ENCODE measurements at regions not wholly inside any gene's neighbourhood (a gene's known extent, or its start where the extent isn't known, plus 50 kb on each side); places are given as distances from the start of the nearest gene placed in this dataset.

DNA sequence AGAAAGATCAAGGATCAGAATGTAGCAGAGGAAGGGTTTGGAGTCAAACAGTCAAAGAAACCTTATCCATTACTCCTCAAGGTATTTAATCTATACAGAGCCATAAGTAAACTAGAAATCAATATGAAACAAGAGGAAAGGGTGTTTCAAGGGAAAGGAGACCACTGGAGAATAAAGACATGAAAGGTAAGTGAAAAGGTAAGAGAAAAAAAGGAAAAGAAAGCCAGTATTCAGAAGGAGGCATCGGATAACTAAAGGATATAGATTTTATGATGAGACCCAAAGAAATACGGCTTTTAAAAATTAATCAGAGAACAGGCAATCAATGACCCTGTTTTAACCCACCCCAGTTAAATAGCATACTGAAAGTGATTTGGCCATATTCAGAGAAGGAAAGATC lies 438.7 kb upstream of the MIR17HG start:
- no peaks in the 10 kb centered on the region for H3K36me3 ChIP-seq (ENCODE audit: control insufficient read depth in 3 of 3, insufficient read depth in 2 of 3, low read depth in 1 of 3, low read length in 3 of 3)
- H3K27ac ChIP-seq (ENCODE audit: low read depth in 1 of 3, low read length in 2 of 3), result no peak overlapping the region
- no peaks in the 10 kb centered on the region for H3K4me1 ChIP-seq (ENCODE audit: control insufficient read depth in 3 of 3, insufficient read depth in 2 of 3, low read depth in 1 of 3, low read length in 2 of 3)
- H3K4me3 ChIP-seq (ENCODE audit: low read depth in 1 of 3, low read length in 3 of 3), result no peak overlapping the region
- 47 to 78% (median 68%) methylated on average over 2 of the region's 2 CpGs for WGBS, 3 donors
- no peak for DNase-seq
- peaks cover 0 to 8% of the 10 kb centered on the region in 2 donors for H3K9me3 ChIP-seq (ENCODE audit: control insufficient read depth in 2 of 2, insufficient read depth in 1 of 2, low read depth in 1 of 2, low read length in 1 of 2)
- no peak for FAIRE-seq
- H3K27me3 ChIP-seq (ENCODE audit: control insufficient read depth in 3 of 3, insufficient read depth in 3 of 3, low read length in 3 of 3), result no peaks in the 10 kb centered on the region

DNA sequence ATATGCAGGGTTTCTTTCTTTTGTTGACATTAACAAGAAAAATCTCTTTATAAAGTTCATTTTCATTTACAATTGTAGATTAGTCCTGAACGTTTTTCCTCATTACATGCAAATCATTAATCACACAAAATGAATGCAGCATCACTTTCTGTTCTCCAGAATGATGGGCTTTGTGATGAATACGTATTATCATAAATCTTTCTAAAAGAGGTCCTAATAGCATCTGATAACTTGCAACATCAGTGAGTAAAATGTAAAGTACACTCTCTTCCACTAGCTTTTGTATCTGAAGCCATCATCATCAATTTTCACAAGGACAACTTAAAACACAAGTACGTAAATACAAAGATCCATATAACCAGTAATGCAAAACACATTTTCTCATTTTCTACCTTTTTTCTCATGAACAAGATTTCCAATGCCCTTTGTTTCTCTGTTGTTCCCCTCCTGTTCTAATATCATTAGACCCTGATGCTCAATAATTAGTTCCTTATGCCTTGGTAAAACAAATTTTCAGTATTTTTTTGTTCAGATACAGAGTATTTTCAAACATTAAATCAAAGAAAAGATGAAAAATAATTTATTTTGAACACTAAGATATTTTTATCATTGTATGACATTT lies 437.4 kb upstream of the MIR17HG start:
- Histone ChIP-seq H3K36me3 (ENCODE audit: control insufficient read depth in 3 of 3, insufficient read depth in 2 of 3, low read depth in 1 of 3, low read length in 3 of 3) (no peaks in the 10 kb centered on the region), H3K4me3 (ENCODE audit: low read depth in 1 of 3, low read length in 3 of 3) (no peak overlapping the region), H3K27ac (ENCODE audit: low read depth in 1 of 3, low read length in 2 of 3) (no peak overlapping the region), H3K27me3 (ENCODE audit: control insufficient read depth in 3 of 3, insufficient read depth in 3 of 3, low read length in 3 of 3) (no peaks in the 10 kb centered on the region), H3K4me1 (ENCODE audit: control insufficient read depth in 3 of 3, insufficient read depth in 2 of 3, low read depth in 1 of 3, low read length in 2 of 3) (no peaks in the 10 kb centered on the region), H3K9me3 (ENCODE audit: control insufficient read depth in 2 of 2, insufficient read depth in 1 of 2, low read depth in 1 of 2, low read length in 1 of 2) (peaks cover 0 to 8% of the 10 kb centered on the region in 2 donors)
- no peak for DNase-seq
- WGBS, 3 donors, result 54 to 64% (median 59%) methylated on average over 3 of the region's 3 CpGs
- FAIRE-seq, result no peak

DNA sequence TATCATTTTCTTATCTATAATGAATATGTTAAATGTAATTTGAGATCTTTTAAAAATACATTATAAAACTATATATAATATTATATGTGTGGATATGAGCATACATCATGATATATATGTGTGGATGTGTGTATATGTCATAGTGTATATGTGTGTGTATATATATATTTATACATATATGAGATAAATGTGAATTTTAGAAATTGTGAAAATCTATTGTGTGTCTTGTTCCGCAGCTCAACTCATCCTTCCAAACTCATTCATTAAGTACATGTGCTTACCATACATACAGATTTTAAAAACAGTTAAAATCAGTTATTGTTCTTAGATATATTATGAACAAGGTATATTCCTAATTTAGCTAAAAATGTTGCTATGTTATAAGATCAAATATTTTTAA lies 435.2 kb upstream of the MIR17HG start:
- H3K27me3 ChIP-seq (ENCODE audit: control insufficient read depth in 3 of 3, insufficient read depth in 3 of 3, low read length in 3 of 3), result no peaks in the 10 kb centered on the region
- H3K9me3 ChIP-seq (ENCODE audit: control insufficient read depth in 2 of 2, insufficient read depth in 1 of 2, low read depth in 1 of 2, low read length in 1 of 2), result peaks cover 0 to 4% of the 10 kb centered on the region in 2 donors
- FAIRE-seq (peak; percentile 53), DNase-seq (no peak)
- H3K36me3 ChIP-seq (ENCODE audit: control insufficient read depth in 3 of 3, insufficient read depth in 2 of 3, low read depth in 1 of 3, low read length in 3 of 3), result no peaks in the 10 kb centered on the region
- no peaks in the 10 kb centered on the region for H3K4me1 ChIP-seq (ENCODE audit: control insufficient read depth in 3 of 3, insufficient read depth in 2 of 3, low read depth in 1 of 3, low read length in 2 of 3)
- H3K27ac ChIP-seq (ENCODE audit: low read depth in 1 of 3, low read length in 2 of 3), result no peak overlapping the region
- H3K4me3 ChIP-seq (ENCODE audit: low read depth in 1 of 3, low read length in 3 of 3), result no peak overlapping the region
- WGBS, 3 donors, result 91 to 97% (median 96%) methylated on average over 1 of the region's 1 CpG

DNA sequence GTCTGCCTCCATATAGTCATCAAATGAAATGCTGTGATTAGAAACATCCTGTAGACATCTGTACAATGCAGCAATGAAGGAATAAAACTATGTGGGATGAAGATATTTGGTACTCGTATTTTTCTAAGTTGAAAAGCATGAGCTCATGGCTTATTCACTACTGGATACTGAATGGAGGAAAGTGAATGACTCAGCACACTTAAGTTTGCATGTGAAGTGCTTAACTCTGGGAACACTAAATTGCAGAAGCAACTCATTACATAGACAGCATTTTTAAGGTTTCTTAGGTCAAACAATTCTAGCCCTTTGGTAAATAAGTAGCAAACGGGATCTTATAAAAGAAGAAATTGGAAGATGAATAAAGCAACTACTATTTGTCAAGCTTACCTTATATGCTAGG lies 429.0 kb upstream of the MIR17HG start:
- no peak for FAIRE-seq
- H3K27me3 ChIP-seq (ENCODE audit: control insufficient read depth in 3 of 3, insufficient read depth in 3 of 3, low read length in 3 of 3), result no peaks in the 10 kb centered on the region
- 54 to 74% (median 55%) methylated on average over 2 of the region's 2 CpGs for WGBS, 3 donors
- no peaks in the 10 kb centered on the region for H3K4me1 ChIP-seq (ENCODE audit: control insufficient read depth in 3 of 3, insufficient read depth in 2 of 3, low read depth in 1 of 3, low read length in 2 of 3)
- no peak for DNase-seq
- no peaks in the 10 kb centered on the region for H3K36me3 ChIP-seq (ENCODE audit: control insufficient read depth in 3 of 3, insufficient read depth in 2 of 3, low read depth in 1 of 3, low read length in 3 of 3)
- no peak overlapping the region for H3K27ac ChIP-seq (ENCODE audit: low read depth in 1 of 3, low read length in 2 of 3)
- H3K4me3 ChIP-seq (ENCODE audit: low read depth in 1 of 3, low read length in 3 of 3), result no peak overlapping the region
- no peaks in the 10 kb centered on the region for H3K9me3 ChIP-seq (ENCODE audit: control insufficient read depth in 2 of 2, insufficient read depth in 1 of 2, low read depth in 1 of 2, low read length in 1 of 2)

DNA sequence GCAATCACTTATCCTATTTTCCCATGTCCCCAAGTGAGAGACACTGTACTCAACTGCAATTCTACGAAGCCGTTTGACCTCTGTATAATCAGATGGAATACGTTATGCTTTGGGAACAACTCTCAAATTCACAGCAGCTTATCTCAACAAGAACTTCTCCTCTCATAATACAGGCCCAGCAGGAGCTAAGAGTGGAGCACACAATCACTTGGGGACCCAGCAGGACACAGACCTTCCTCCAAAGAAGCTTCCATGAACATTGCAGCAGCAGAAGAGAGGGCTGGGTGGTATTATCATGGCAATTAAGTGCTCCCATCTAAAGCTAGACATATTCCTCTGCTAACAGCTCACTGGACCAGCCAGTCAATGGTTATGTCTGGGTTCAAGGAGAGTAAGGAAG lies 428.3 kb upstream of the MIR17HG start:
- FAIRE-seq (no peak), DNase-seq (no peak)
- no peaks in the 10 kb centered on the region for H3K27me3 ChIP-seq (ENCODE audit: control insufficient read depth in 3 of 3, insufficient read depth in 3 of 3, low read length in 3 of 3)
- H3K27ac ChIP-seq (ENCODE audit: low read depth in 1 of 3, low read length in 2 of 3), result no peak overlapping the region
- WGBS, 3 donors, result 77 to 84% (median 77%) methylated on average over 3 of the region's 3 CpGs
- H3K9me3 ChIP-seq (ENCODE audit: control insufficient read depth in 2 of 2, insufficient read depth in 1 of 2, low read depth in 1 of 2, low read length in 1 of 2), result no peaks in the 10 kb centered on the region
- H3K4me3 ChIP-seq (ENCODE audit: low read depth in 1 of 3, low read length in 3 of 3), result no peak overlapping the region
- no peaks in the 10 kb centered on the region for H3K36me3 ChIP-seq (ENCODE audit: control insufficient read depth in 3 of 3, insufficient read depth in 2 of 3, low read depth in 1 of 3, low read length in 3 of 3)
- H3K4me1 ChIP-seq (ENCODE audit: control insufficient read depth in 3 of 3, insufficient read depth in 2 of 3, low read depth in 1 of 3, low read length in 2 of 3), result no peaks in the 10 kb centered on the region

DNA sequence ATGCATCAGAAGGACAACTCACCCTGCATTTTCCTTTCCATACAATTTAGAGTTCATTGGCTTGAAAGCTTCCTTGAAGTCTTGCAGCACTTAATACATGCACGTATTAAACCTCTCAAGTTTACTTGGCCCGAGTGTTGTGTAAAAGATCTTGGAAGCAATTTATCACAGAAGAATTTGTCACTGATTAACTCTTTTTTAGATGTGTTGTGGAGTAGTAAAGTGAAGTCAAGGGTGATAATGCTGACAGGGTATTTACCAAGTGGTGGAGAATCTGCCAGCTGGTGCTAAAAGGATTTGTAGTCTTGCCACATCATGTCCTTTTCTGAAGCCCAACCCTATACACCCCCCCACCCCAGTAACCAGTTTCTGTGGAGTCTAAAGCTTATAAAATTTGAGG lies 421.0 kb upstream of the MIR17HG start:
- peak in 1 of 2 donors; percentile 38 for DNase-seq
- WGBS, 3 donors, result 8 to 28% (median 13%) methylated on average over 2 of the region's 2 CpGs
- no peak overlapping the region for H3K4me3 ChIP-seq (ENCODE audit: low read depth in 1 of 3, low read length in 3 of 3)
- no peaks in the 10 kb centered on the region for H3K4me1 ChIP-seq (ENCODE audit: control insufficient read depth in 3 of 3, insufficient read depth in 2 of 3, low read depth in 1 of 3, low read length in 2 of 3)
- no peaks in the 10 kb centered on the region for H3K36me3 ChIP-seq (ENCODE audit: control insufficient read depth in 3 of 3, insufficient read depth in 2 of 3, low read depth in 1 of 3, low read length in 3 of 3)
- H3K9me3 ChIP-seq (ENCODE audit: control insufficient read depth in 2 of 2, insufficient read depth in 1 of 2, low read depth in 1 of 2, low read length in 1 of 2), result no peaks in the 10 kb centered on the region
- no peak overlapping the region for H3K27ac ChIP-seq (ENCODE audit: low read depth in 1 of 3, low read length in 2 of 3)
- FAIRE-seq, result no peak
- no peaks in the 10 kb centered on the region for H3K27me3 ChIP-seq (ENCODE audit: control insufficient read depth in 3 of 3, insufficient read depth in 3 of 3, low read length in 3 of 3)

DNA sequence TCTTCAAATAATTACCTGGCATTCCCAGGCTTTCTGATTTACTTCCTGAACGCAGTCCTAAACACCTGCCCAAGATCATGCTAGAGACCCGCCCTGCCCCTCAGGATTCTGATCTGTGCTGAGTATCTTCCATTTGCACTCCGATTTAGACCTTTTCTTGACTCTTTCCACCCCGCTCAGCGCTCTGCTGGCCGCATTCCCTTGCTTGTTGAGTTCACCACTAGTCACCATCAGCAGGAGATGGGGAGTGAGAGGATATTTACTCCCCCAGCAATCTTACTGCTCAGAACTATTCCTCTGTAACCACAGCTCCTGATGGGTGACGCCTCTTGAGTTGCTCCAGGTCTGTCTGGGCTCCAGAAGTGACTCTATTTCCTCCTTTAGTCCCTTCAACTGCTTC lies 419.4 kb upstream of the MIR17HG start:
- Histone ChIP-seq H3K36me3 (ENCODE audit: control insufficient read depth in 3 of 3, insufficient read depth in 2 of 3, low read depth in 1 of 3, low read length in 3 of 3) (no peaks in the 10 kb centered on the region), H3K27me3 (ENCODE audit: control insufficient read depth in 3 of 3, insufficient read depth in 3 of 3, low read length in 3 of 3) (no peaks in the 10 kb centered on the region), H3K4me3 (ENCODE audit: low read depth in 1 of 3, low read length in 3 of 3) (no peak overlapping the region), H3K4me1 (ENCODE audit: control insufficient read depth in 3 of 3, insufficient read depth in 2 of 3, low read depth in 1 of 3, low read length in 2 of 3) (no peaks in the 10 kb centered on the region), H3K9me3 (ENCODE audit: control insufficient read depth in 2 of 2, insufficient read depth in 1 of 2, low read depth in 1 of 2, low read length in 1 of 2) (no peaks in the 10 kb centered on the region), H3K27ac (ENCODE audit: low read depth in 1 of 3, low read length in 2 of 3) (no peak overlapping the region)
- WGBS, 3 donors, result 78 to 81% (median 80%) methylated on average over 7 of the region's 7 CpGs
- FAIRE-seq, result no peak
- no peak for DNase-seq

DNA sequence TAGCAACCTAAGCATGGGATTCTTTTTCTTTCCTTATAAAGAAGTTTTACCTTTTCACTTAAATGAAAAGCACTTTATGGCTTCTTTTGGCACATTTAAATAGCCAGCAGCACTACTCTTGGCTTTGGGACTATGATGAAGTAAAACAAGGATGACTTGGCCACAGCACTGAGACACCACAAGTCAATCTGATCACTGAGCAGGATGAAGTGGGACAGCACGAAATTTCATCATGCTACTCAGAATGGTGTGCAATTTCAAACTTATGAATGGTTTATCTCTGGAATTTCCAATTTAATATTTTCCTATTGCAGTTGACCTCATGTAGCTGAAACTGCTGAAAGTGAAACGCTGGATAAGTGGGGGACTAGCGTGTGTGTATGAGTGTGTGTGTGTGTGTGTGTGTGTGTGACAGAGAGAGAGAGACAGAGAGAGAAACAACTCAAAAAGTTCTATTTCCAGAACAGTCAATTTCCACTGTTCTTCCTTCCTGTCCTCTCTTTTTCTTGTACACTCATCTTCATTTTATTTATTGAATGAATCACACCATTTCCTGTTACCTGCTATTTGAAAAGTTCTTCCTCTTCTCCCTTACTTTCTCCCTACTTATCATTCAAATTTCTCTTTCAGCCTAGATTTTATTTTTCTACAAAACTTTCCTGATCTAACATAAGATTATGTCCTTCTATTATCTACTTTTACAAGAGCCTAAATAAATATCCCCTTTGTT lies 414.2 kb upstream of the MIR17HG start:
- 64 to 73% (median 65%) methylated on average over 3 of the region's 3 CpGs for WGBS, 3 donors
- DNase-seq (no peak), FAIRE-seq (no peak)
- H3K4me3 ChIP-seq (ENCODE audit: low read depth in 1 of 3, low read length in 3 of 3), result no peak overlapping the region
- no peaks in the 10 kb centered on the region for H3K27me3 ChIP-seq (ENCODE audit: control insufficient read depth in 3 of 3, insufficient read depth in 3 of 3, low read length in 3 of 3)
- no peaks in the 10 kb centered on the region for H3K9me3 ChIP-seq (ENCODE audit: control insufficient read depth in 2 of 2, insufficient read depth in 1 of 2, low read depth in 1 of 2, low read length in 1 of 2)
- no peaks in the 10 kb centered on the region for H3K4me1 ChIP-seq (ENCODE audit: control insufficient read depth in 3 of 3, insufficient read depth in 2 of 3, low read depth in 1 of 3, low read length in 2 of 3)
- H3K27ac ChIP-seq (ENCODE audit: low read depth in 1 of 3, low read length in 2 of 3), result no peak overlapping the region
- H3K36me3 ChIP-seq (ENCODE audit: control insufficient read depth in 3 of 3, insufficient read depth in 2 of 3, low read depth in 1 of 3, low read length in 3 of 3), result no peaks in the 10 kb centered on the region

DNA sequence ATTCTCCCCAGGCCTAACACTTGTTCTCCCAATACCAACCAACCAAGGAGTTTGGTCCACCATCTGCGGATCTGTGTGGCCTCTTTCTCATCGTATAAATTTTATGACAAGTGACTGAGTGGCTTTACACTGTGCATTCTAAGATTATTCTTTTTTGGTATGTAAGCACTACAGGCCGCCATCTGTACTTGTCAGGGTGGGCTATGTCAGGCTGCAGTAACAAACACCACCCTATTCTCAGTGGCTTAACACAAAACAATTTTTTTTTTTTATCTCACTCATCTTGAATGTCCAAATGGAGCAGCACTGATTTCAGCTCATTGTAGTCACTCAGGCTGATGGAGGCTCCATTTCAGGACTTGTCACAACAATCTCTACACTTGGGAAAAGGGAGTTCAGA lies 412.7 kb upstream of the MIR17HG start:
- no peak for DNase-seq
- no peaks in the 10 kb centered on the region for H3K36me3 ChIP-seq (ENCODE audit: control insufficient read depth in 3 of 3, insufficient read depth in 2 of 3, low read depth in 1 of 3, low read length in 3 of 3)
- H3K27me3 ChIP-seq (ENCODE audit: control insufficient read depth in 3 of 3, insufficient read depth in 3 of 3, low read length in 3 of 3), result no peaks in the 10 kb centered on the region
- no peak overlapping the region for H3K27ac ChIP-seq (ENCODE audit: low read depth in 1 of 3, low read length in 2 of 3)
- 84 to 96% (median 85%) methylated on average over 3 of the region's 3 CpGs for WGBS, 3 donors
- H3K9me3 ChIP-seq (ENCODE audit: control insufficient read depth in 2 of 2, insufficient read depth in 1 of 2, low read depth in 1 of 2, low read length in 1 of 2), result no peaks in the 10 kb centered on the region
- no peak for FAIRE-seq
- H3K4me1 ChIP-seq (ENCODE audit: control insufficient read depth in 3 of 3, insufficient read depth in 2 of 3, low read depth in 1 of 3, low read length in 2 of 3), result no peaks in the 10 kb centered on the region
- no peak overlapping the region for H3K4me3 ChIP-seq (ENCODE audit: low read depth in 1 of 3, low read length in 3 of 3)

Measured in small intestine (tissue), 7 donors.